HepG2 (cell line): ENCODE measurements at regions not wholly inside any gene's neighbourhood (a gene's known extent, or its start where the extent isn't known, plus 50 kb on each side); places are given as distances from the start of the nearest gene placed in this dataset.

Experiments used
- ATAC-seq: fragments of 200-7000 bp; cut with Tn5 transposase; 3 replicates; pipeline ENCODE4 v1.9.1; 2020; ENCODE audit warnings: mild to moderate bottlenecking, moderate library complexity
- BruUV-seq: library from RNA; stranded (reverse); fragments of 400-500 nt; replicated peaks from 2 replicates; lab custom pipeline; 2021; lab: Mats Ljungman, UMichigan
- CTCF ChIA-PET: fragments of 300-600 bp; formaldehyde crosslinking; extraction: SDS; loops from one replicate; lab custom pipeline; 2021; ENCODE audit warnings: low total read pairs, inconsistent platforms, low intra/inter-chr PET ratio; lab: Yijun Ruan, JAX
- POLR2A ChIA-PET: fragments of 350-600 bp; sonication (Branson Sonifier 250); formaldehyde crosslinking; loops from one replicate; lab custom pipeline; 2020; ENCODE audit warnings: antibody characterized with exemption, inconsistent platforms; lab: Yijun Ruan, JAX
- DNase-seq: peaks from one replicate; pipeline ENCODE4 v3.0.0-alpha.2; 2015; ENCODE audit warnings: low spot score
- FAIRE-seq: peaks from 3 replicates; lab custom pipeline; 2011; peaks lifted over from hg19 to GRCh38; lab: Jason Lieb, UNC
- H2AFZ ChIP-seq: one replicate; pipeline ENCODE4 v1.6.1; 2011; ENCODE audit warnings: low read length, inconsistent platforms
- H3K27ac ChIP-seq: fragments of 300-600 bp; 3 replicates; pipeline ENCODE4 v1.8.0; 2011; ENCODE audit warnings: mixed run types, mild to moderate bottlenecking, mixed read lengths, low read length, inconsistent platforms; ENCODE audit not compliant: insufficient read depth; ENCODE audit errors: extremely low read length
- H3K27me3 ChIP-seq, 2 experiments: fragments of 200-600 bp in 1 of 2; 2 replicates in 1 of 2; 3 replicates in 1 of 2; pipeline versions ENCODE4 v1.6.0 to v1.8.0; 2011; ENCODE audit warnings: low read length in 2 of 2, mild to moderate bottlenecking in 2 of 2, moderate library complexity in 2 of 2, inconsistent platforms in 1 of 2; ENCODE audit not compliant: insufficient read depth in 2 of 2, control insufficient read depth in 1 of 2
- H3K36me3 ChIP-seq, 2 experiments: fragments of 200-600 bp in 1 of 2; replicated peaks in 1 of 2; 2 replicates in 1 of 2; 3 replicates in 1 of 2; pipeline versions ENCODE4 v1.5.1 to v1.8.0; 2011; ENCODE audit warnings: low read length in 2 of 2, inconsistent platforms in 1 of 2; ENCODE audit not compliant: insufficient read depth in 2 of 2, control insufficient read depth in 1 of 2
- H3K4me1 ChIP-seq: 2 replicates; pipeline ENCODE4 v1.5.1; 2012; ENCODE audit warnings: low read length, inconsistent platforms; ENCODE audit not compliant: insufficient read depth
- H3K4me2 ChIP-seq: 2 replicates; pipeline ENCODE4 v1.6.0; 2011; ENCODE audit warnings: low read depth, low read length, inconsistent platforms
- H3K4me3 ChIP-seq, 3 experiments: fragments of 200-600 bp in 1 of 3; sonication (generic), shearing (Covaris generic) in 1 of 3; replicated peaks in 1 of 3; 2 replicates each; pipeline ENCODE4 v1.5.1; 2011 to 2016; ENCODE audit warnings: low read length in 3 of 3, inconsistent platforms in 2 of 3, low read depth in 2 of 3, mild to moderate bottlenecking in 2 of 3, control low read depth in 1 of 3, mixed read lengths in 1 of 3; ENCODE audit not compliant: insufficient read depth in 1 of 3
- H3K79me2 ChIP-seq: one replicate; pipeline ENCODE4 v1.6.1; 2011; ENCODE audit warnings: low read length, inconsistent platforms; ENCODE audit not compliant: insufficient read depth
- H3K9ac ChIP-seq: 2 replicates; pipeline ENCODE4 v1.6.0; 2011; ENCODE audit warnings: mild to moderate bottlenecking, low read depth, low read length, inconsistent platforms; ENCODE audit not compliant: insufficient read depth
- H3K9me3 ChIP-seq: 2 replicates; pipeline ENCODE4 v1.5.1; 2012; ENCODE audit warnings: mild to moderate bottlenecking, low read length
- H4K20me1 ChIP-seq: 2 replicates; pipeline ENCODE4 v1.6.0; 2011; ENCODE audit warnings: inconsistent platforms, mild to moderate bottlenecking, low read length, moderate library complexity; ENCODE audit not compliant: insufficient read depth
- CENPT ChIP-seq: sonication (generic); formaldehyde crosslinking; IDR thresholded peaks from 2 replicates; pipeline ENCODE4 v1.8.0; 2022; ENCODE audit warnings: low read depth, mild to moderate bottlenecking, moderate library complexity, missing genetic modification reagents
- DNMT1 ChIP-seq: sonication (generic); formaldehyde crosslinking; IDR thresholded peaks from 2 replicates; pipeline ENCODE4 v1.5.1; 2020; ENCODE audit warnings: mild to moderate bottlenecking, missing genetic modification reagents
- GZF1 ChIP-seq: sonication (generic); formaldehyde crosslinking; IDR thresholded peaks from 2 replicates; pipeline ENCODE4 v1.5.1; 2020; ENCODE audit warnings: mild to moderate bottlenecking, missing genetic modification reagents
- HDAC1 ChIP-seq: sonication (generic); formaldehyde crosslinking; IDR thresholded peaks from 2 replicates; pipeline ENCODE4 v1.5.1; 2020; ENCODE audit warnings: mild to moderate bottlenecking, missing genetic modification reagents
- ONECUT2 ChIP-seq: sonication (generic); formaldehyde crosslinking; IDR thresholded peaks from 2 replicates; pipeline ENCODE4 v1.4.0; 2020; ENCODE audit warnings: missing genetic modification reagents
- RARA ChIP-seq: IDR thresholded peaks from 2 replicates; pipeline ENCODE4 v1.6.1; 2016; ENCODE audit warnings: missing genetic modification reagents, missing compliant biosample characterization
- SETDB1 ChIP-seq: sonication (generic); formaldehyde crosslinking; IDR thresholded peaks from 2 replicates; pipeline ENCODE4 v1.5.1; 2020; ENCODE audit warnings: missing genetic modification reagents, mild to moderate bottlenecking, borderline replicate concordance
- TBX3 ChIP-seq: fragments of 450-650 bp; IDR thresholded peaks from 2 replicates; pipeline ENCODE4 v1.6.1; 2017; ENCODE audit warnings: antibody characterized with exemption, mild to moderate bottlenecking, inconsistent platforms, borderline replicate concordance
- ZFP36 ChIP-seq: fragments of 150-350 bp; IDR thresholded peaks from 2 replicates; pipeline ENCODE4 v1.6.1; 2018; ENCODE audit warnings: borderline replicate concordance, low read length, low read depth; ENCODE audit not compliant: partially characterized antibody
- ZGPAT ChIP-seq: IDR thresholded peaks from 2 replicates; pipeline ENCODE4 v1.6.1; 2016; ENCODE audit warnings: mild to moderate bottlenecking
- ZNF282 ChIP-seq: fragments of 450-650 bp; IDR thresholded peaks from 2 replicates; pipeline ENCODE4 v1.6.1; 2018; ENCODE audit not compliant: partially characterized antibody
- ZNF317 ChIP-seq: sonication (generic); formaldehyde crosslinking; IDR thresholded peaks from 2 replicates; pipeline ENCODE4 v1.5.0; 2020; ENCODE audit warnings: mild to moderate bottlenecking, missing genetic modification reagents
- ZNF552 ChIP-seq: sonication (generic); formaldehyde crosslinking; IDR thresholded peaks from 2 replicates; pipeline ENCODE4 v1.9.0; 2022; ENCODE audit warnings: missing genetic modification reagents, mild to moderate bottlenecking, borderline replicate concordance
- ZNF672 ChIP-seq: sonication (generic); formaldehyde crosslinking; IDR thresholded peaks from 2 replicates; pipeline ENCODE4 v1.8.1; 2022; ENCODE audit warnings: missing genetic modification reagents
- ZNF724P ChIP-seq: sonication (generic); formaldehyde crosslinking; IDR thresholded peaks from 2 replicates; pipeline ENCODE4 v1.8.0; 2022; ENCODE audit warnings: missing genetic modification reagents, borderline replicate concordance
- WGBS: methylation state at CpG from one replicate; pipeline ENCODE4 v1.1.6; 2017; ENCODE audit warnings: low lambda C conversion rate; 5-methylcytosine and 5-hydroxymethylcytosine counted together
- in situ Hi-C: cut with HindIII; loops from 2 replicates; pipeline ENCODE4 v1.10.0; 2017; ENCODE audit warnings: low pct_unique_long_range_greater_than_20kb; ENCODE audit not compliant: extremely low pct_ligation_motif_present
- intact Hi-C: fragments of 100-400 bp; cut with micrococcal nuclease; formaldehyde crosslinking; loops from one replicate; pipeline ENCODE4 v1.10.0; 2022; ENCODE audit not compliant: unreplicated experiment
- TF ChIP-seq, protein P1 (sequence below): sonication (generic); formaldehyde crosslinking; IDR thresholded peaks from 2 replicates; pipeline ENCODE4 v1.5.1; 2020; ENCODE audit warnings: missing genetic modification reagents, mild to moderate bottlenecking, borderline replicate concordance
- TF ChIP-seq, protein P2 (sequence below): sonication (generic); formaldehyde crosslinking; IDR thresholded peaks from 2 replicates; pipeline ENCODE4 v1.4.0; 2020; ENCODE audit warnings: missing genetic modification reagents
- TF ChIP-seq, protein P3 (sequence below): sonication (generic); formaldehyde crosslinking; IDR thresholded peaks from 2 replicates; pipeline ENCODE4 v1.8.1; 2023; ENCODE audit warnings: mild to moderate bottlenecking, missing genetic modification reagents

DNA sequence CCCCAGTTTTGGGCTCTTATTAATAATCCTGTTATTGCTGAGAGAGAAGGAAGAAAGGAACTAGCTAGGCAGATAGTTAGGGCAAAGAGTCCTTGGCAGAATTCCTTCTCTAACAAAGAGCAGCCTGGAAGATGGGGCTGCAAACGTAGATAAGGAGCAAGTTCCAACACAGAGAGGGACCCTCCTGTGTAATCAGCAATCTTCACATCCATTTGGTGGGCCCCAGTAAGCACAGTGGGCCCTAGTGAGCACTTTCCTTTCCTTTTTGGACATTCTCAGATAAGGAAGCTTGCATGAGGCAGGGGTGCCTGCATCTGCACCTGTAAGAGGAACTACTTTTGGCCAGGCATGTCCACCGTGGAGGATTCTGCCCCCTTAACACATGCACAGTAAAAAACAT is 119.6 kb upstream of the SGO1 start (continued):
- TF ChIP-seq, protein P1, sequence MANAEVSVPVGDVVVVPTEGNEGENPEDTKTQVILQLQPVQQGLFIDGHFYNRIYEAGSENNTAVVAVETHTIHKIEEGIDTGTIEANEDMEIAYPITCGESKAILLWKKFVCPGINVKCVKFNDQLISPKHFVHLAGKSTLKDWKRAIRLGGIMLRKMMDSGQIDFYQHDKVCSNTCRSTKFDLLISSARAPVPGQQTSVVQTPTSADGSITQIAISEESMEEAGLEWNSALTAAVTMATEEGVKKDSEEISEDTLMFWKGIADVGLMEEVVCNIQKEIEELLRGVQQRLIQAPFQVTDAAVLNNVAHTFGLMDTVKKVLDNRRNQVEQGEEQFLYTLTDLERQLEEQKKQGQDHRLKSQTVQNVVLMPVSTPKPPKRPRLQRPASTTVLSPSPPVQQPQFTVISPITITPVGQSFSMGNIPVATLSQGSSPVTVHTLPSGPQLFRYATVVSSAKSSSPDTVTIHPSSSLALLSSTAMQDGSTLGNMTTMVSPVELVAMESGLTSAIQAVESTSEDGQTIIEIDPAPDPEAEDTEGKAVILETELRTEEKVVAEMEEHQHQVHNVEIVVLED (CRISPR knock-in tag) = no peak
- TF ChIP-seq, protein P2, sequence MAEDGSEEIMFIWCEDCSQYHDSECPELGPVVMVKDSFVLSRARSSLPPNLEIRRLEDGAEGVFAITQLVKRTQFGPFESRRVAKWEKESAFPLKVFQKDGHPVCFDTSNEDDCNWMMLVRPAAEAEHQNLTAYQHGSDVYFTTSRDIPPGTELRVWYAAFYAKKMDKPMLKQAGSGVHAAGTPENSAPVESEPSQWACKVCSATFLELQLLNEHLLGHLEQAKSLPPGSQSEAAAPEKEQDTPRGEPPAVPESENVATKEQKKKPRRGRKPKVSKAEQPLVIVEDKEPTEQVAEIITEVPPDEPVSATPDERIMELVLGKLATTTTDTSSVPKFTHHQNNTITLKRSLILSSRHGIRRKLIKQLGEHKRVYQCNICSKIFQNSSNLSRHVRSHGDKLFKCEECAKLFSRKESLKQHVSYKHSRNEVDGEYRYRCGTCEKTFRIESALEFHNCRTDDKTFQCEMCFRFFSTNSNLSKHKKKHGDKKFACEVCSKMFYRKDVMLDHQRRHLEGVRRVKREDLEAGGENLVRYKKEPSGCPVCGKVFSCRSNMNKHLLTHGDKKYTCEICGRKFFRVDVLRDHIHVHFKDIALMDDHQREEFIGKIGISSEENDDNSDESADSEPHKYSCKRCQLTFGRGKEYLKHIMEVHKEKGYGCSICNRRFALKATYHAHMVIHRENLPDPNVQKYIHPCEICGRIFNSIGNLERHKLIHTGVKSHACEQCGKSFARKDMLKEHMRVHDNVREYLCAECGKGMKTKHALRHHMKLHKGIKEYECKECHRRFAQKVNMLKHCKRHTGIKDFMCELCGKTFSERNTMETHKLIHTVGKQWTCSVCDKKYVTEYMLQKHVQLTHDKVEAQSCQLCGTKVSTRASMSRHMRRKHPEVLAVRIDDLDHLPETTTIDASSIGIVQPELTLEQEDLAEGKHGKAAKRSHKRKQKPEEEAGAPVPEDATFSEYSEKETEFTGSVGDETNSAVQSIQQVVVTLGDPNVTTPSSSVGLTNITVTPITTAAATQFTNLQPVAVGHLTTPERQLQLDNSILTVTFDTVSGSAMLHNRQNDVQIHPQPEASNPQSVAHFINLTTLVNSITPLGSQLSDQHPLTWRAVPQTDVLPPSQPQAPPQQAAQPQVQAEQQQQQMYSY (CRISPR knock-in tag) = no peak
- TF ChIP-seq, protein P3, sequence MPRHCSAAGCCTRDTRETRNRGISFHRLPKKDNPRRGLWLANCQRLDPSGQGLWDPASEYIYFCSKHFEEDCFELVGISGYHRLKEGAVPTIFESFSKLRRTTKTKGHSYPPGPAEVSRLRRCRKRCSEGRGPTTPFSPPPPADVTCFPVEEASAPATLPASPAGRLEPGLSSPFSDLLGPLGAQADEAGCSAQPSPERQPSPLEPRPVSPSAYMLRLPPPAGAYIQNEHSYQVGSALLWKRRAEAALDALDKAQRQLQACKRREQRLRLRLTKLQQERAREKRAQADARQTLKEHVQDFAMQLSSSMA (CRISPR knock-in tag) = no peak
- TF ChIP-seq GZF1 (CRISPR knock-in tag) (no peak), ZNF552 (CRISPR knock-in tag) (no peak)

DNA sequence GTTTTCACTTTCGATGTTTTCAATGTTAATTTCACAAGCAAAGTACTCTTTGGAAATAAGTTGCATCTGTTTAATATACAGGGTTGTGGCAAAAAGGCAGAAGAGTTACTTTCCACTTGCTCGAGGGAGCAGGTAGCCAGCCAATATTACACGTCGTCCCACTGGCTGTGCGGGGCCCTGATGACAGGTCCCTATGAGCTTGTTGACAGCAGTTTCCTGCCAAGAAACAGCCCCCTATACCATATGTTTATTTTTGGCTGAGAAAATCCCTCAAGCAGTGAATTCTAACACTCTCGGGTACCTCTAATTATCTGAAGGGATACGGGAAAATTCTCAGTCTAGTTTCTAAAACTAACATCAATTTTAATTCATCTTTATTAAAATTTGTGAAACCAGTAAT is 116.8 kb upstream of the SGO1 start:
- intact Hi-C loops = no loop called here
- Histone ChIP-seq H3K36me3 (no peaks in the 10 kb centered on the region), H3K9me3 (peaks cover 11% of the 10 kb centered on the region; the same call in 1 of the 2 replicates), H3K4me3 (no peak overlapping the region), H2AFZ (no peak overlapping the region), H3K27ac (no peak overlapping the region), H3K27me3 (no peaks in the 10 kb centered on the region), H3K79me2 (no peaks in the 10 kb centered on the region), H3K4me1 (no peaks in the 10 kb centered on the region), H4K20me1 (no peaks in the 10 kb centered on the region), H3K9ac (no peak overlapping the region), H3K4me2 (no peak overlapping the region)
- WGBS = 56% methylated on average over 7 of the region's 7 CpGs
- ATAC-seq (no peak), DNase-seq (no peak), FAIRE-seq (no peak)
- in situ Hi-C loops = no loop called here
- POLR2A ChIA-PET = no interaction called here
- CTCF ChIA-PET = no interaction called here
- BruUV-seq = no TSS peak
- TF ChIP-seq ZNF724P (CRISPR knock-in tag) (no peak), CENPT (no peak), DNMT1 (CRISPR knock-in tag) (no peak), ONECUT2 (CRISPR knock-in tag) (no peak), ZFP36 (no peak), RARA (no peak), ZNF317 (CRISPR knock-in tag) (no peak), HDAC1 (CRISPR knock-in tag) (no peak), TBX3 (no peak), ZGPAT (CRISPR knock-in tag) (no peak), ZNF282 (no peak), SETDB1 (no peak), ZNF672 (CRISPR knock-in tag) (no peak)
